GM19035 (cell line): ENCODE measurements at regions not wholly inside any gene's neighbourhood (a gene's known extent, or its start where the extent isn't known, plus 50 kb on each side); places are given as distances from the start of the nearest gene placed in this dataset.

Source experiments
- ATAC-seq: cut with Tn5 transposase; IDR thresholded peaks from one replicate; pipeline ENCODE4 v1.9.1; 2021; ENCODE audit not compliant: unreplicated experiment

- ATAC-seq = no peak
These were observed 381.4 kb downstream of the PLPP3 start for GRCh38 chr1:56197946-56198345.

GRCh38 chr1:56196839-56197238 lies 382.5 kb downstream of the PLPP3 start:
- ATAC-seq = no peak

- no peak for ATAC-seq
These were observed 384.6 kb downstream of the PLPP3 start for GRCh38 chr1:56194701-56195300.

- ATAC-seq = no peak
These were observed 385.7 kb downstream of the PLPP3 start for GRCh38 chr1:56193656-56194055.

- ATAC-seq = no peak
These were observed 388.0 kb downstream of the PLPP3 start for GRCh38 chr1:56191369-56191768.

GRCh38 chr1:56190806-56191365 lies 388.5 kb downstream of the PLPP3 start:
- ATAC-seq = no peak

GRCh38 chr1:56189946-56190805 lies 389.2 kb downstream of the PLPP3 start:
- no peak for ATAC-seq

GRCh38 chr1:56189454-56189853 lies 389.9 kb downstream of the PLPP3 start:
- ATAC-seq = no peak

- no peak for ATAC-seq
These were observed 390.5 kb downstream of the PLPP3 start for GRCh38 chr1:56188855-56189254.

- no peak for ATAC-seq
These were observed 391.1 kb downstream of the PLPP3 start for GRCh38 chr1:56188221-56188620.

GRCh38 chr1:56187405-56187804 lies 392.0 kb downstream of the PLPP3 start:
- ATAC-seq = no peak

GRCh38 chr1:56185493-56185892 lies 393.9 kb downstream of the PLPP3 start:
- ATAC-seq = no peak

- no peak for ATAC-seq
These were observed 396.2 kb downstream of the PLPP3 start for GRCh38 chr1:56183151-56183550.

- ATAC-seq = no peak
These were observed 398.7 kb downstream of the PLPP3 start for GRCh38 chr1:56180520-56181190.

- no peak for ATAC-seq
These were observed 399.8 kb downstream of the PLPP3 start for GRCh38 chr1:56179543-56179942.

GRCh38 chr1:56175211-56175610 lies 404.2 kb downstream of the PLPP3 start:
- no peak for ATAC-seq

- ATAC-seq = no peak
These were observed 405.0 kb downstream of the PLPP3 start for GRCh38 chr1:56174176-56174885.

GRCh38 chr1:56173736-56174135 lies 405.6 kb downstream of the PLPP3 start:
- no peak for ATAC-seq

- ATAC-seq = no peak
These were observed 407.7 kb downstream of the PLPP3 start for GRCh38 chr1:56171670-56172069.

GRCh38 chr1:56170784-56171320 lies 408.5 kb downstream of the PLPP3 start:
- ATAC-seq = no peak

GRCh38 chr1:56169856-56170255 lies 409.5 kb downstream of the PLPP3 start:
- ATAC-seq = no peak
